Neural cell (in vitro differentiated cells): ENCODE measurements at regions not wholly inside any gene's neighbourhood (a gene's known extent, or its start where the extent isn't known, plus 50 kb on each side); places are given as distances from the start of the nearest gene placed in this dataset.

Source experiments
- EP300 ChIP-seq: fragments of 450-650 bp; conservative IDR thresholded peaks from 2 replicates; pipeline ENCODE4 v1.6.1; 2014; ENCODE audit warnings: antibody characterized with exemption, mild to moderate bottlenecking, moderate library complexity; ENCODE audit not compliant: poor library complexity, severe bottlenecking
- EZH2 ChIP-seq: fragments of 200-600, 300-800 bp; shearing (Covaris generic), sonication (generic); IDR thresholded peaks from 2 replicates; pipeline ENCODE4 v1.6.1; 2014; ENCODE audit warnings: antibody characterized with exemption, low read length, borderline replicate concordance, mild to moderate bottlenecking; ENCODE audit not compliant: insufficient read depth, poor library complexity, severe bottlenecking
- MXI1 ChIP-seq: fragments of 450-650 bp; conservative IDR thresholded peaks from 2 replicates; pipeline ENCODE4 v1.6.1; 2014; ENCODE audit warnings: antibody characterized with exemption, mild to moderate bottlenecking; ENCODE audit not compliant: poor library complexity, severe bottlenecking
- TAF1 ChIP-seq: IDR thresholded peaks from 2 replicates; pipeline ENCODE4 v1.6.1; 2012; ENCODE audit warnings: low read depth
- TF ChIP-seq, protein P1 (sequence below): IDR thresholded peaks from 2 replicates; pipeline ENCODE4 v1.6.1; 2012; ENCODE audit warnings: borderline replicate concordance
- TF ChIP-seq, protein P2 (sequence below): fragments of 450-650 bp; IDR thresholded peaks from 2 replicates; pipeline ENCODE4 v1.5.1; 2014; ENCODE audit warnings: antibody characterized with exemption, mild to moderate bottlenecking, moderate library complexity; ENCODE audit not compliant: poor library complexity, severe bottlenecking

DNA sequence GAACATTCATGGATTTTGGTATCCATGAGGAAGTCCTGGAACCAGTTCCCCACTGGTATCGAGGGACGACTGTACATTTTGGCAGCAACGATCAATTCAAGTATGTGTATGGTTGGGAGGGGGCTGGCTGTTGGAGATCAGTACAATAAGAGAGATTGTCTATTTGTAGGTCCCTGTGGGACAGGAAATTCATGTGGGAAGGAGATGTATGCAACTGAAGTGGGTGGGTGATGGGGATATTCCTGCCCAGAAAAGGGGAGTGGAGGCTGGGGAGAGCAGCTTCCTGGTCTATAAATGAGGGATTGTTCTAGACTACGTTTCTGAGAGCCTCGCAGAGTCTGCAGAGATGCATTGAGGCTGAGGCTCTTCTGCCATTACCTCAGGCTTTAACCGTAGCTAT is 140.2 kb upstream of the MAGI3 start:
- TF ChIP-seq MXI1 (no peak), TAF1 (no peak), EZH2 (no peak), EP300 (no peak)
- TF ChIP-seq, protein P1, sequence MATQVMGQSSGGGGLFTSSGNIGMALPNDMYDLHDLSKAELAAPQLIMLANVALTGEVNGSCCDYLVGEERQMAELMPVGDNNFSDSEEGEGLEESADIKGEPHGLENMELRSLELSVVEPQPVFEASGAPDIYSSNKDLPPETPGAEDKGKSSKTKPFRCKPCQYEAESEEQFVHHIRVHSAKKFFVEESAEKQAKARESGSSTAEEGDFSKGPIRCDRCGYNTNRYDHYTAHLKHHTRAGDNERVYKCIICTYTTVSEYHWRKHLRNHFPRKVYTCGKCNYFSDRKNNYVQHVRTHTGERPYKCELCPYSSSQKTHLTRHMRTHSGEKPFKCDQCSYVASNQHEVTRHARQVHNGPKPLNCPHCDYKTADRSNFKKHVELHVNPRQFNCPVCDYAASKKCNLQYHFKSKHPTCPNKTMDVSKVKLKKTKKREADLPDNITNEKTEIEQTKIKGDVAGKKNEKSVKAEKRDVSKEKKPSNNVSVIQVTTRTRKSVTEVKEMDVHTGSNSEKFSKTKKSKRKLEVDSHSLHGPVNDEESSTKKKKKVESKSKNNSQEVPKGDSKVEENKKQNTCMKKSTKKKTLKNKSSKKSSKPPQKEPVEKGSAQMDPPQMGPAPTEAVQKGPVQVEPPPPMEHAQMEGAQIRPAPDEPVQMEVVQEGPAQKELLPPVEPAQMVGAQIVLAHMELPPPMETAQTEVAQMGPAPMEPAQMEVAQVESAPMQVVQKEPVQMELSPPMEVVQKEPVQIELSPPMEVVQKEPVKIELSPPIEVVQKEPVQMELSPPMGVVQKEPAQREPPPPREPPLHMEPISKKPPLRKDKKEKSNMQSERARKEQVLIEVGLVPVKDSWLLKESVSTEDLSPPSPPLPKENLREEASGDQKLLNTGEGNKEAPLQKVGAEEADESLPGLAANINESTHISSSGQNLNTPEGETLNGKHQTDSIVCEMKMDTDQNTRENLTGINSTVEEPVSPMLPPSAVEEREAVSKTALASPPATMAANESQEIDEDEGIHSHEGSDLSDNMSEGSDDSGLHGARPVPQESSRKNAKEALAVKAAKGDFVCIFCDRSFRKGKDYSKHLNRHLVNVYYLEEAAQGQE = no peak
- TF ChIP-seq, protein P2, sequence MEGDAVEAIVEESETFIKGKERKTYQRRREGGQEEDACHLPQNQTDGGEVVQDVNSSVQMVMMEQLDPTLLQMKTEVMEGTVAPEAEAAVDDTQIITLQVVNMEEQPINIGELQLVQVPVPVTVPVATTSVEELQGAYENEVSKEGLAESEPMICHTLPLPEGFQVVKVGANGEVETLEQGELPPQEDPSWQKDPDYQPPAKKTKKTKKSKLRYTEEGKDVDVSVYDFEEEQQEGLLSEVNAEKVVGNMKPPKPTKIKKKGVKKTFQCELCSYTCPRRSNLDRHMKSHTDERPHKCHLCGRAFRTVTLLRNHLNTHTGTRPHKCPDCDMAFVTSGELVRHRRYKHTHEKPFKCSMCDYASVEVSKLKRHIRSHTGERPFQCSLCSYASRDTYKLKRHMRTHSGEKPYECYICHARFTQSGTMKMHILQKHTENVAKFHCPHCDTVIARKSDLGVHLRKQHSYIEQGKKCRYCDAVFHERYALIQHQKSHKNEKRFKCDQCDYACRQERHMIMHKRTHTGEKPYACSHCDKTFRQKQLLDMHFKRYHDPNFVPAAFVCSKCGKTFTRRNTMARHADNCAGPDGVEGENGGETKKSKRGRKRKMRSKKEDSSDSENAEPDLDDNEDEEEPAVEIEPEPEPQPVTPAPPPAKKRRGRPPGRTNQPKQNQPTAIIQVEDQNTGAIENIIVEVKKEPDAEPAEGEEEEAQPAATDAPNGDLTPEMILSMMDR = no peak
